ENCODE measurements at regions not wholly inside any gene's neighbourhood (a gene's known extent, or its start where the extent isn't known, plus 50 kb on each side); places are given as distances from the start of the nearest gene placed in this dataset.

- ATAC-seq (no peak), DNase-seq (ENCODE audit: low read depth, low spot score) (no peak), FAIRE-seq (no peak)
- ChIA-PET SMC1A (ENCODE audit: uncharacterized antibody, unreplicated experiment) (no interaction called here), CTCF (no interaction called here), RAD21 (ENCODE audit: unreplicated experiment) (no interaction called here), POLR2A (no interaction called here)
- Histone ChIP-seq H3K4me3 (no peak overlapping the region), H4K20me1 (ENCODE audit: control insufficient read depth, insufficient read depth) (no peaks in the 10 kb centered on the region), H3K79me2 (ENCODE audit: control insufficient read depth, insufficient read depth, low read length) (no peaks in the 10 kb centered on the region), H3K4me2 (ENCODE audit: control insufficient read depth, insufficient read depth) (no peak overlapping the region), H3K27me3 (replicated peaks in 1 of 2; ENCODE audit: control insufficient read depth in 2 of 2, insufficient read depth in 2 of 2, low read length in 1 of 2) (no peaks in the 10 kb centered on the region), H3K27ac (ENCODE audit: control insufficient read depth, insufficient read depth) (no peak overlapping the region), H3K4me1 (ENCODE audit: control insufficient read depth, insufficient read depth, low read length) (no peaks in the 10 kb centered on the region), H3K36me3 (ENCODE audit: control insufficient read depth in 2 of 2, insufficient read depth in 2 of 2, low read length in 1 of 2) (no peaks in the 10 kb centered on the region), H3K9me3 (replicated peaks; ENCODE audit: control insufficient read depth, insufficient read depth, low read length) (no peaks in the 10 kb centered on the region), H3K9ac (ENCODE audit: control insufficient read depth, insufficient read depth, low read length) (no peak overlapping the region), H2AFZ (ENCODE audit: control insufficient read depth, low read depth, low read length) (no peak overlapping the region)
- BruUV-seq (replicated peaks) = no TSS peak
- intact Hi-C loops (cut with micrococcal nuclease; ENCODE audit: unreplicated experiment) (no loop called here), in situ Hi-C loops (cut with MboI) (no loop called here)
- WGBS (ENCODE audit: insufficient coverage, insufficient replicate concordance, low lambda C conversion rate, missing lambda C conversion rate) = 55% methylated on average over 5 of the region's 5 CpGs
- TF ChIP-seq NFYB (IDR thresholded peaks at IDR 0.05; ENCODE audit: insufficient read depth, low read depth, low read length) (no peak), SMAD5 (IDR thresholded peaks at IDR 0.05; ENCODE audit: low read depth) (no peak), EP300 (IDR thresholded peaks at IDR 0.05; ENCODE audit: borderline replicate concordance in 1 of 2, control insufficient read depth in 1 of 2, low read depth in 2 of 2, low read length in 2 of 2) (no peak), GATAD2B (conservative IDR thresholded peaks at IDR 0.05; ENCODE audit: low read depth) (no peak), SMAD1 (IDR thresholded peaks at IDR 0.05; ENCODE audit: low read depth, partially characterized antibody) (no peak), TARDBP (IDR thresholded peaks at IDR 0.05; ENCODE audit: borderline replicate concordance) (no peak), BCL3 (IDR thresholded peaks at IDR 0.05; ENCODE audit: borderline replicate concordance, insufficient read depth, low read depth, low read length, poor library complexity, severe bottlenecking) (no peak), ZBED1 (IDR thresholded peaks at IDR 0.05; ENCODE audit: borderline replicate concordance) (no peak), NFXL1 (IDR thresholded peaks at IDR 0.05; ENCODE audit: borderline replicate concordance) (no peak), E4F1 (IDR thresholded peaks at IDR 0.05; ENCODE audit: borderline replicate concordance, partially characterized antibody) (no peak), SUPT20H (IDR thresholded peaks at IDR 0.05; ENCODE audit: borderline replicate concordance, control insufficient read depth, low read depth, low read length) (no peak), HDAC6 (IDR thresholded peaks at IDR 0.05; ENCODE audit: unreplicated experiment) (no peak), HCFC1 (IDR thresholded peaks at IDR 0.05; ENCODE audit: low read length) (no peak), GABPA (IDR thresholded peaks at IDR 0.05; ENCODE audit: low read depth) (no peak), MAX (IDR thresholded peaks at IDR 0.05; ENCODE audit: low read depth, low read length) (no peak), PKNOX1 (IDR thresholded peaks at IDR 0.05) (no peak), SREBF2 (IDR thresholded peaks at IDR 0.05; ENCODE audit: low read length) (no peak), KAT2A (conservative IDR thresholded peaks at IDR 0.05; ENCODE audit: control insufficient read depth, low read depth, low read length) (no peak)
Observed at GRCh38 chr4:17077105-17077504, 178.7 kb upstream of the LDB2 start.
